Peyer's patch (tissue), 4 donors: ENCODE measurements at regions not wholly inside any gene's neighbourhood (a gene's known extent, or its start where the extent isn't known, plus 50 kb on each side); places are given as distances from the start of the nearest gene placed in this dataset.

Experiments used
- DNase-seq, 3 donors: peaks; one replicate each; pipeline ENCODE4 v3.0.0-alpha.2; 2017 to 2019
- H3K27ac ChIP-seq, 4 donors: fragments of 200-600 bp; sonication (generic); one replicate each; pipeline ENCODE4 v1.5.1; 2016 to 2019
- H3K27me3 ChIP-seq, 2 donors: fragments of 200-600 bp; sonication (generic); one replicate each; pipeline ENCODE4 v1.5.1; 2019
- H3K36me3 ChIP-seq, 3 donors: fragments of 200-600 bp; sonication (generic); one replicate each; pipeline ENCODE4 v1.5.1; 2016 to 2019
- H3K4me1 ChIP-seq, 4 donors: fragments of 200-600 bp; sonication (generic); one replicate each; pipeline ENCODE4 v1.5.1; 2016 to 2019
- H3K4me3 ChIP-seq, 4 donors: fragments of 200-600 bp; sonication (generic); 1 replicate in 3 of 4; 2 replicates in 1 of 4; pipeline ENCODE4 v1.5.1; 2016 to 2019; ENCODE audit warnings: mild to moderate bottlenecking in 1 of 4
- H3K9me3 ChIP-seq, 4 donors: fragments of 200-600 bp; sonication (generic); one replicate each; pipeline ENCODE4 v1.5.1; 2016 to 2019; ENCODE audit warnings: mild to moderate bottlenecking in 1 of 4
- CTCF ChIP-seq, 6 experiments: fragments of 450-650 bp in 4 of 6; fragments of 200-600 bp in 2 of 6; sonication (generic) in 1 of 6; IDR thresholded peaks; one replicate each; pipeline ENCODE4 v1.5.1; 2017 to 2019; ENCODE audit warnings: antibody characterized with exemption in 6 of 6, mild to moderate bottlenecking in 3 of 6, moderate library complexity in 1 of 6
- POLR2A ChIP-seq, 2 donors: fragments of 450-650 bp; IDR thresholded peaks; one replicate each; pipeline ENCODE4 v1.5.1; 2017; ENCODE audit warnings: antibody characterized with exemption in 2 of 2, mild to moderate bottlenecking in 2 of 2, moderate library complexity in 2 of 2

GRCh38 chr21:14870853-14871149, 194.0 kb downstream of the NRIP1 start:
- no peaks in the 10 kb centered on the region for H3K27me3 ChIP-seq
- H3K36me3 ChIP-seq = no peaks in the 10 kb centered on the region
- TF ChIP-seq POLR2A (IDR thresholded peaks at IDR 0.05) = no peak
- no peak for TF ChIP-seq CTCF (IDR thresholded peaks at IDR 0.05)
- peaks cover 0 to 31% (median 3%) of the 10 kb centered on the region in 4 donors for H3K4me1 ChIP-seq
- DNase-seq = no peak
- no peak overlapping the region for H3K27ac ChIP-seq
- H3K4me3 ChIP-seq = no peak overlapping the region
- no peaks in the 10 kb centered on the region for H3K9me3 ChIP-seq

GRCh38 chr21:14869984-14870852, 194.6 kb downstream of the NRIP1 start:
- H3K4me3 ChIP-seq = no peak overlapping the region
- no peaks in the 10 kb centered on the region for H3K27me3 ChIP-seq
- no peaks in the 10 kb centered on the region for H3K36me3 ChIP-seq
- H3K27ac ChIP-seq = no peak overlapping the region
- TF ChIP-seq CTCF (IDR thresholded peaks at IDR 0.05) (no peak), POLR2A (IDR thresholded peaks at IDR 0.05) (no peak)
- peaks cover 0 to 29% (median 3%) of the 10 kb centered on the region in 4 donors for H3K4me1 ChIP-seq
- no peaks in the 10 kb centered on the region for H3K9me3 ChIP-seq
- DNase-seq = no peak

- no peak overlapping the region for H3K27ac ChIP-seq
Measured at GRCh38 chr21:14866859-14867765, 197.7 kb downstream of the NRIP1 start.

GRCh38 chr21:14864211-14865021, 200.4 kb downstream of the NRIP1 start:
- H3K27ac ChIP-seq = peak overlapping the region in 3 of 4 donors; percentile 3 to 78 (median 62)

More at GRCh38 chr21:14866859-14867765, 197.7 kb downstream of the NRIP1 start:
- Histone ChIP-seq H3K27me3 (no peaks in the 10 kb centered on the region), H3K36me3 (no peaks in the 10 kb centered on the region), H3K4me1 (peaks cover 0 to 35% (median 3%) of the 10 kb centered on the region in 4 donors), H3K4me3 (no peak overlapping the region), H3K9me3 (no peaks in the 10 kb centered on the region)
- no peak for DNase-seq
- TF ChIP-seq CTCF (IDR thresholded peaks at IDR 0.05) = no peak
- no peak for TF ChIP-seq POLR2A (IDR thresholded peaks at IDR 0.05)

More at GRCh38 chr21:14864211-14865021, 200.4 kb downstream of the NRIP1 start:
- Histone ChIP-seq H3K4me3 (no peak overlapping the region), H3K9me3 (no peaks in the 10 kb centered on the region), H3K27me3 (no peaks in the 10 kb centered on the region), H3K4me1 (peaks cover 0 to 28% (median 0%) of the 10 kb centered on the region in 4 donors), H3K36me3 (no peaks in the 10 kb centered on the region)
- DNase-seq = peak; percentile 47 to 91 (median 85)
- TF ChIP-seq CTCF (IDR thresholded peaks at IDR 0.05) = peak in 5 of 6 experiments; percentile 5 to 74 (median 55)
- peak in 1 of 2 donors; percentile 28 for TF ChIP-seq POLR2A (IDR thresholded peaks at IDR 0.05)
